ENCODE measurements at regions not wholly inside any gene's neighbourhood (a gene's known extent, or its start where the extent isn't known, plus 50 kb on each side); places are given as distances from the start of the nearest gene placed in this dataset.

DNA sequence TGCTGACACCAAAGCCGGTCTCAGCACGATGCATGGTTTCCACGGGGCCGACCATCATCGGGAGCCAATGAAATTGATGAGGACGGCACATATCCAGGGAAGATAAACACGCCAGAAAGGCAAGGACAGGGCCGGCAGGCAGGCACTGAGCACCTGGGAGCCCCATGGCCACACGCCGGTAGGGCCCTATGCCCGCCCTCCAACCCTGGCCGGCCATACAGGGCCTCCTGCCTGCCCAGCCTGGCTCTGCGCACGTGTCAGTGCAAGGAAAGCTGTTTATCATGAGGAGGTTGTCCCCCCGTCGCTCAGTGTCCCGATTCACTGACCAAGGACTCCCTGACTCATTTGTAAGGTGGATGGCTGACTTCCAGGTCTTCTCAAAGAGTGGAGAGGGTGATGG is 237.5 kb downstream of the GLI2 start:
- TF ChIP-seq CTCF (IDR thresholded peaks at IDR 0.05) = no peak
- peak in 1 of 3 donors; percentile 32 for DNase-seq
- no peaks in the 10 kb centered on the region for H3K9me3 ChIP-seq

DNA sequence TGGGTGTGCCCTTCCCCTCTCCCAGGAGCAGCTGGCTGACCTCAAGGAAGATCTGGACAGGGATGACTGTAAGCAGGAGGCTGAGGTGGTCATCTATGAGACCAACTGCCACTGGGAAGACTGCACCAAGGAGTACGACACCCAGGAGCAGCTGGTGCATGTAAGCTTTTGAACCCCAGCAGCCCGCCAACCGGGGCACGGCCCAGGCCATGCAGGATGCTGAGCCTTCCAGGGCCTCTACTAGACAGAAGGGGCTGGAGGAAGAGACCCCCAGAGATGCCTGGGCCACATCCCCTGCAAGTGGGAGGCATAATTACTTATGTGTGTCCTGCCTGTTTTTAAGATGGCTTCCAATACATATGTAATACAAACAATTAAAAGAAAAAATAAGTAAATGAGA is 239.3 kb downstream of the GLI2 start:
- Histone ChIP-seq H3K4me3 (no peak overlapping the region), H3K36me3 (ENCODE audit: low read depth) (no peaks in the 10 kb centered on the region), H3K9me3 (no peaks in the 10 kb centered on the region), H3K4me1 (ENCODE audit: low read depth) (no peaks in the 10 kb centered on the region)
- no peak for DNase-seq
- no peak for TF ChIP-seq CTCF (IDR thresholded peaks at IDR 0.05)
- intact Hi-C loops (cut with DNase I, micrococcal nuclease) = no loop called here
- no peak for ATAC-seq

More for the DNA sequence above, 237.5 kb downstream of the GLI2 start:
- ATAC-seq = no peak
- Histone ChIP-seq H3K36me3 (ENCODE audit: low read depth) (no peaks in the 10 kb centered on the region), H3K4me3 (no peak overlapping the region), H3K4me1 (ENCODE audit: low read depth) (no peaks in the 10 kb centered on the region)
- intact Hi-C loops (cut with DNase I, micrococcal nuclease) = no loop called here

DNA sequence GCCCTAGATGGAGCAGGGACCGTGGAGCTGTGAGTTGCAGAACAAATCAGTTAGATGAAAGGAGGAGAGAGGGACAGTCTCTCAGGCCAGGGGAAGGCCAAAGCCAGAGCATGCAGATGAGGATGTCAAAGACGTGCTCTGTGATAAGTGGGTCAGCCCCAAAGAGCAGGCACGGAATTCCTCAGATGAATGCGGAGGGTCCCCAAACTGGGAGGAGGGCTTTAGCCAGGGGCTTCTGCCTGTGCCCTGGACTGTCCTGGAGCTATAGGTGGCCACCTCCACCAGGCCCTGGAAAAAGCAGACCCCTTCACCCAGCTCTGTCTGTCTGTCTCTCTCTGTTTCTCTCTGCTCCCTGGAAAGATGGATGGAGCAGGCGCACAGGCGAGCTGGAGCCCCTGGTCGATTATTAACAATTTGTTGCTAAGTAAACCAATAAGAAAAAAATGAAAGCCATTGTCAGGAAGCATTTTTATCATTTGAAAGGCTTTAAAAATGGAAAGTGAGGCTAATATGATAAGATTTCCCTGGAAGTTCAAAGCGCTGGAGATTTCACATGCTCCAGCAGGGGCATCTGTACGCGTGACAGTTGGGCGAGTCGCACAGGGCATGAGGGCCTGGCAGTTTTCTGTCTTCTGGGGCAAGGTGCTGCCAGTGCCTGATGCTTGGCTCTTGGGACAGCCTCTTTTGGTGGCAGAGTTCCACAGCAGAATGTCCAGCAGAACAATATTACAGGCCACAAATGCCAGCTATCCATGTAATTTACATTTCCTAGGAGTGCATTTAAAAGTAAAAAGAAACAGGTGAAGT is 241.0 kb downstream of the GLI2 start:
- Histone ChIP-seq H3K9me3 (no peaks in the 10 kb centered on the region), H3K4me3 (no peak overlapping the region), H3K36me3 (ENCODE audit: low read depth) (no peaks in the 10 kb centered on the region), H3K4me1 (ENCODE audit: low read depth) (no peaks in the 10 kb centered on the region)
- peak in 1 of 3 donors; percentile 9 for DNase-seq
- TF ChIP-seq CTCF (IDR thresholded peaks at IDR 0.05) = no peak
- ATAC-seq = no peak
- intact Hi-C loops (cut with DNase I, micrococcal nuclease) = no loop called here

GRCh38 chr2:120977582-120978358 is 242.1 kb downstream of the GLI2 start:
- Histone ChIP-seq H3K36me3 (ENCODE audit: low read depth) (no peaks in the 10 kb centered on the region), H3K4me1 (ENCODE audit: low read depth) (no peaks in the 10 kb centered on the region), H3K9me3 (no peaks in the 10 kb centered on the region), H3K4me3 (no peak overlapping the region)
- DNase-seq (no peak), ATAC-seq (no peak)
- intact Hi-C loops (cut with DNase I, micrococcal nuclease) = no loop called here
- no peak for TF ChIP-seq CTCF (IDR thresholded peaks at IDR 0.05)

GRCh38 chr2:120978359-120979050 is 242.8 kb downstream of the GLI2 start:
- no peak for DNase-seq
- Histone ChIP-seq H3K4me3 (no peak overlapping the region), H3K36me3 (ENCODE audit: low read depth) (no peaks in the 10 kb centered on the region), H3K4me1 (ENCODE audit: low read depth) (no peaks in the 10 kb centered on the region), H3K9me3 (no peaks in the 10 kb centered on the region)
- no peak for ATAC-seq
- TF ChIP-seq CTCF (IDR thresholded peaks at IDR 0.05) = no peak
- intact Hi-C loops (cut with DNase I, micrococcal nuclease) = no loop called here
